ENCODE measurements at regions not wholly inside any gene's neighbourhood (a gene's known extent, or its start where the extent isn't known, plus 50 kb on each side); places are given as distances from the start of the nearest gene placed in this dataset.

- no peak overlapping the region for H3K27ac Mint-ChIP-seq
- no peak overlapping the region for H3K4me3 ChIP-seq (ENCODE audit: control extremely low read depth in 1 of 5, extremely low read depth in 1 of 5, insufficient read depth in 1 of 5, low read depth in 2 of 5, low read length in 4 of 5)
- no peak overlapping the region for H2AFZ ChIP-seq (ENCODE audit: insufficient read depth, low read depth, low read length, poor library complexity, severe bottlenecking)
- peaks cover 8% of the 10 kb centered on the region for H3K9me3 Mint-ChIP-seq (ENCODE audit: insufficient read depth)
- TF ChIP-seq EZH2 (IDR thresholded peaks at IDR 0.05; ENCODE audit: borderline replicate concordance, insufficient read depth, low read depth, low read length, poor library complexity, severe bottlenecking) = no peak
- TF ChIP-seq, protein P1, sequence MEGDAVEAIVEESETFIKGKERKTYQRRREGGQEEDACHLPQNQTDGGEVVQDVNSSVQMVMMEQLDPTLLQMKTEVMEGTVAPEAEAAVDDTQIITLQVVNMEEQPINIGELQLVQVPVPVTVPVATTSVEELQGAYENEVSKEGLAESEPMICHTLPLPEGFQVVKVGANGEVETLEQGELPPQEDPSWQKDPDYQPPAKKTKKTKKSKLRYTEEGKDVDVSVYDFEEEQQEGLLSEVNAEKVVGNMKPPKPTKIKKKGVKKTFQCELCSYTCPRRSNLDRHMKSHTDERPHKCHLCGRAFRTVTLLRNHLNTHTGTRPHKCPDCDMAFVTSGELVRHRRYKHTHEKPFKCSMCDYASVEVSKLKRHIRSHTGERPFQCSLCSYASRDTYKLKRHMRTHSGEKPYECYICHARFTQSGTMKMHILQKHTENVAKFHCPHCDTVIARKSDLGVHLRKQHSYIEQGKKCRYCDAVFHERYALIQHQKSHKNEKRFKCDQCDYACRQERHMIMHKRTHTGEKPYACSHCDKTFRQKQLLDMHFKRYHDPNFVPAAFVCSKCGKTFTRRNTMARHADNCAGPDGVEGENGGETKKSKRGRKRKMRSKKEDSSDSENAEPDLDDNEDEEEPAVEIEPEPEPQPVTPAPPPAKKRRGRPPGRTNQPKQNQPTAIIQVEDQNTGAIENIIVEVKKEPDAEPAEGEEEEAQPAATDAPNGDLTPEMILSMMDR (IDR thresholded peaks at IDR 0.05) = no peak
- no peak overlapping the region for H3K4me2 ChIP-seq (replicated peaks; ENCODE audit: low read depth, low read length, poor library complexity, severe bottlenecking)
- H3K4me1 Mint-ChIP-seq = no peaks in the 10 kb centered on the region
- no peaks in the 10 kb centered on the region for H3K27me3 Mint-ChIP-seq
- CTCF ChIA-PET = no interaction called here
- no peaks in the 10 kb centered on the region for H3K4me1 ChIP-seq (ENCODE audit: control insufficient read depth in 2 of 2, insufficient read depth in 2 of 2, low read length in 2 of 2)
- H3K9ac ChIP-seq (ENCODE audit: low read length) = no peak overlapping the region
- intact Hi-C loops (cut with micrococcal nuclease) = no loop called here
- POLR2A ChIA-PET = no interaction called here
- peaks cover 0 to 5% (median 2%) of the 10 kb centered on the region in 3 donors for H3K9me3 ChIP-seq (ENCODE audit: control extremely low read depth in 1 of 3, control insufficient read depth in 2 of 3, insufficient read depth in 1 of 3, low read length in 2 of 3)
- no CpG with 5 or more reads among the region's 1 CpG for WGBS (ENCODE audit: insufficient coverage)
- H3K4me3 Mint-ChIP-seq = no peak overlapping the region
- ATAC-seq (ENCODE audit: low read depth) = no peak
- DNase-seq = no peak
- H3K79me2 ChIP-seq (ENCODE audit: control insufficient read depth, insufficient read depth, low read length) = no peaks in the 10 kb centered on the region
- no peaks in the 10 kb centered on the region for H3K36me3 ChIP-seq (replicated peaks in 1 of 2; ENCODE audit: control extremely low read depth in 1 of 2, control insufficient read depth in 1 of 2, extremely low read depth in 1 of 2, insufficient read depth in 2 of 2, low read length in 1 of 2)
- H4K20me1 ChIP-seq (ENCODE audit: control insufficient read depth, insufficient read depth, low read length, poor library complexity, severe bottlenecking) = no peaks in the 10 kb centered on the region
- H3K27me3 ChIP-seq (replicated peaks in 1 of 4; ENCODE audit: control extremely low read depth in 1 of 4, control insufficient read depth in 3 of 4, insufficient read depth in 4 of 4, low read length in 3 of 4) = no peaks in the 10 kb centered on the region
- H3K27ac ChIP-seq (ENCODE audit: low read length in 2 of 2) = no peak overlapping the region
Measured at GRCh38 chr1:239169276-239169675, 217.1 kb upstream of the CHRM3 start.

GRCh38 chr1:239164451-239165180, 221.8 kb upstream of the CHRM3 start:
- no peaks in the 10 kb centered on the region for H3K79me2 ChIP-seq (ENCODE audit: control insufficient read depth, insufficient read depth, low read length)
- intact Hi-C loops (cut with micrococcal nuclease) = no loop called here
- no peaks in the 10 kb centered on the region for H3K4me1 ChIP-seq (ENCODE audit: control insufficient read depth in 2 of 2, insufficient read depth in 2 of 2, low read length in 2 of 2)
- H3K4me3 ChIP-seq (ENCODE audit: control extremely low read depth in 1 of 5, extremely low read depth in 1 of 5, insufficient read depth in 1 of 5, low read depth in 2 of 5, low read length in 4 of 5) = no peak overlapping the region
- POLR2A ChIA-PET = no interaction called here
- no peak overlapping the region for H3K4me3 Mint-ChIP-seq
- H4K20me1 ChIP-seq (ENCODE audit: control insufficient read depth, insufficient read depth, low read length, poor library complexity, severe bottlenecking) = no peaks in the 10 kb centered on the region
- H3K9ac ChIP-seq (ENCODE audit: low read length) = no peak overlapping the region
- no CpG with 5 or more reads among the region's 4 CpGs for WGBS (ENCODE audit: insufficient coverage)
- no peak overlapping the region for H3K4me2 ChIP-seq (replicated peaks; ENCODE audit: low read depth, low read length, poor library complexity, severe bottlenecking)
- no peak overlapping the region for H3K27ac ChIP-seq (ENCODE audit: low read length in 2 of 2)
- peaks cover 0 to 5% (median 2%) of the 10 kb centered on the region in 3 donors for H3K9me3 ChIP-seq (ENCODE audit: control extremely low read depth in 1 of 3, control insufficient read depth in 2 of 3, insufficient read depth in 1 of 3, low read length in 2 of 3)
- H3K27me3 ChIP-seq (replicated peaks in 1 of 4; ENCODE audit: control extremely low read depth in 1 of 4, control insufficient read depth in 3 of 4, insufficient read depth in 4 of 4, low read length in 3 of 4) = no peaks in the 10 kb centered on the region
- H3K27ac Mint-ChIP-seq = no peak overlapping the region
- no peak overlapping the region for H2AFZ ChIP-seq (ENCODE audit: insufficient read depth, low read depth, low read length, poor library complexity, severe bottlenecking)
- no peaks in the 10 kb centered on the region for H3K9me3 Mint-ChIP-seq (ENCODE audit: insufficient read depth)
- H3K36me3 ChIP-seq (replicated peaks in 1 of 2; ENCODE audit: control extremely low read depth in 1 of 2, control insufficient read depth in 1 of 2, extremely low read depth in 1 of 2, insufficient read depth in 2 of 2, low read length in 1 of 2) = no peaks in the 10 kb centered on the region
- H3K27me3 Mint-ChIP-seq = no peaks in the 10 kb centered on the region
- TF ChIP-seq, protein P1 (IDR thresholded peaks at IDR 0.05) = no peak
- TF ChIP-seq EZH2 (IDR thresholded peaks at IDR 0.05; ENCODE audit: borderline replicate concordance, insufficient read depth, low read depth, low read length, poor library complexity, severe bottlenecking) = no peak
- DNase-seq (no peak), ATAC-seq (ENCODE audit: low read depth) (no peak)
- H3K4me1 Mint-ChIP-seq = no peaks in the 10 kb centered on the region
- CTCF ChIA-PET = no interaction called here

Data from B cell (primary cell).